HG03135 (cell line): ENCODE measurements at regions not wholly inside any gene's neighbourhood (a gene's known extent, or its start where the extent isn't known, plus 50 kb on each side); places are given as distances from the start of the nearest gene placed in this dataset.

ENCODE experiments used
- ATAC-seq: cut with Tn5 transposase; IDR thresholded peaks from one replicate; pipeline ENCODE4 v1.9.1; 2021; ENCODE audit warnings: mild to moderate bottlenecking, moderate library complexity; ENCODE audit not compliant: unreplicated experiment

DNA sequence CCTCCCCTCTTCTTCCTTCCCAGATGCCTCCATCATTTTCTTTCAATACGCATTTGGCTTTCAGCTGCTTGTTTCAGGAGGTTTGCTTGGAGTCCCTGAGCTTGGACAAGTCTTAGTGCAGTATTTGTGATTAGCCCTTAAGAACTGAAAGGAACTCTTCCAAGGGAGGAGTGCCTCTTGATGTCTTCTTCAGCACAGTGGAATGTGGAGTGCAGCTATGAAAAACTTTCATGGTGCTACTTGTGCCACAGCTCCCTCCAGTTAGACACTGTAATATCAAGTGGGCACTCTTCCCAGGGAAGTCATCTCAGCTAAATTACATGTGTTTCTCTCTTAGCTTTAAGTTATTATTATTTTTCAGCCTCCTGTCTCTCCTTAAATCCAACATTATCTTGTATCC is 173.1 kb downstream of the NECTIN3 start:
- ATAC-seq: no peak

DNA sequence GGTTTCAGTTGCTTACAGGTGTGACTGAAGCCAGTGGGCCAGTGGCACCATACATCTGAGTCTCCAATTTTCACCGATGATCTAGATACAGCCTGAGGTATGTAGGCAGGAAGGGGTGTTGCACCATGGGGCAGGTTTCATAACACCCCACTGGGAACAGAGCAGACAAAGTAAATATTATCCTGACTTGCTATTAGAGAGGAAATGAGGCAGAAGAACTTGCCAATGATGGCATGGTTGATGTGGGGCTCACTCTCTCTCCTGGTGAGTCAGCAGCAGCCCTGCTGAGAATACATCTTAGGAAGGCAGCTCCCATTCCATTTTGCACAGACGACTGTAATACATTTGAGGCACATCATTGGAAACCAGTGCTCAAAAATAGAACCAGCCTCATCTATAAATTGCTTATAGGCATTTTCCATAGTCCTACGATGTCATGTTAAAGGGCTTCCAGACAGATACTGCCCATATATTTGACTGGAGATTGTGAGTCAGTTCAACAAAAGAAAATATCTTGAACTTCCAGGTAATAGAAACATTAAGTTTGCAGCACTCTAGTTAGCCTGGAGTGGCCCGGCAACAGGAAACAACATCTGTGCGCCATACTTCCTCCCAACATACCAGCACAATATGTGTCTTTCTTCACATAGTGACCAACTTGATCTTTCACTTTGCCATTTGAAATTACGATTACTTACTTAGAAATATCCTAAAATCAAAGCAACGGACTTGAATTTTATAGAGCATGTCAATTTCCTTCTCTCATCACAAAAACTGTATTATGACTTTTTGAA is 175.5 kb downstream of the NECTIN3 start:
- ATAC-seq: no peak

GRCh38 chr3:111248406-111248805 is 176.8 kb downstream of the NECTIN3 start:
- no peak for ATAC-seq

DNA sequence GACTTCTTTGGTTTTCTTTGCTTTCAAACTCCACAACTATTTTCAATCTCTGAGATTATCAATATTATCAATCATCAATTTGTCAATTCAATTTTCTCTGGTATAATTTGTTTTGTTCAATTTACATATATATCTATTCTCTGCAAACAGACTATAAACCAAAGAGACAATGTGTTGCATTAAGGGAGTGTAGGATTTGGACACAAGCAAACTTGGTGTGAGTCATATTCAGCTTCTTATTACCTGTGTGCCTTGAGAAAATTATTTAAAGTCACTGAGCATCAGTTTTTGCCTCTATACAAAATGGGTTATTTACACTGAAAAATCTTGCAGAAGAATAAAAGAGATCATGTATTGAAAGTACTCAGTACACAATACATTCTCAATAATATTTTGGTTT is 177.8 kb downstream of the NECTIN3 start:
- ATAC-seq: no peak

DNA sequence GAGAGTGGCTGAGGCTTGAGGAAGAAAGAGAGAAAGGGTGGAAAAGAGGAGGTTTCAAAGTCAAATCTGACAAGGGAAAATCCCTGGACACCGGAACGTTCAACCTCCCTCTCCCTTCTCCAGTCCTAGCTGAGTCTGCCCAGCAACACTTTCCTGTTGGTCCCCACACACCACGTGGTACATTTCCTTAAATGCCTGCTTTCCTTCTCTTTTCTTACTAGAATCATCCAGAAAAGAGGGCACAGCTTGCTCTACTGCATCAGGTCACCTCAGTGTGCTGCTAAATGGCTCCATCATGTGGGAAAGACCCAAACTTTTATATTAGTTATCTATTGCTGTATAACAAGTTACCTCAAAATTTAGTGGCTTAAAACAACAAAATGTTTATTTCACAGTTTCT is 181.2 kb downstream of the NECTIN3 start:
- no peak for ATAC-seq

DNA sequence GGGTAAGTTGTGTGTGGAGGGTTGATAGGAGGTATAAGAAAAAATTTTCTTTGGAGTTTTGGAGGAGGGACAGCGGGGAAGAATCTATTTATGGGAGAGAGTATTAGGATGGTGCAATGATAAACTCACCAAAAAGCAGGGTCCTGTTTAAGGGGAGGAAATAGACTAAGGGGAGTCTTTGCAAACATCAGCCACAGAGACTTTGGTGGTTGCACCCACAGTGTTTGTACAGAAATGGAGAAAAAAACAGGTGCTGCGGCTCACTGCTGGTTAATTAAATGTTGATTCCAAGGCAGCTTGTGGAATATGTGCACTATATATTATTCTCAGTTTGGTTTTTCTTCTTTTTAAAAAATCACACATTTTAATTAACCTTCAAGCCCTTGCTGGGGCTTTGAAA is 182.1 kb downstream of the NECTIN3 start:
- no peak for ATAC-seq

DNA sequence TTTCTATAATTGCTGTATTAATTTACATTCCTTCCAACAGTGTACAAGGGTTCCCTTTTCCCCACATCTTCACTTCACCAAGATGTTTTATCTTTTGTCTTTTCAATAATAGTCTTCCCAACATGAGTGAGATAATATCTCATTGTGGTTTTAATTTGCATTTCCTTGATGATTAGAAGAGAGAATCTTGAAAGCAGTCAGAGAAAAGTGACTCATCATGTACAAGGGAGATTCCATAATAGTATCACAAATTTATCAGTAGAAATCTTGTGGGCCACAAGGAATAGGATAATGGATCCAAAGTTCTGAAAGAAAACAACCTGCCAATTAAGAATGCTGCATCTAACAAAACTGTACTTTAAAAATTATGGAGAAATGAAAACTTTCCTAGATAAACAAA is 189.3 kb downstream of the NECTIN3 start:
- no peak for ATAC-seq

DNA sequence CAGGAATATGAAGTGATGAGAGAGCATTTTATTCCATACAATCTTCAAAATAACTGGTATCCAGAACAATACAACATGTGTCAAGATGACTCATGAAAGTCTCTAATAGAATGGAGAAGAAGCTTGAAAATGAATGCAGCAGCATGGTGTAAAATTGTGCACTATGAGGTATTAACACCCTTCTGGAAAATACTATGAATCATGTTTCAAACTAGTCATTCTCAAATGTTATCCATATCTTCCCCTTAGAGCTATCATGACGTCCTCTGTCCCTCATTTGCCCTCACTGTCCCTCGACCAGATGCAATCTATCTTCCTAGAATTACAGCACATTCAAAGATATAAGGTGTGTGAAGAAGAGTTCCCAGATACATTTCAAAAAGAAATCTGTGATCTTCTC is 198.2 kb downstream of the NECTIN3 start:
- ATAC-seq: no peak

- ATAC-seq: no peak
These were observed 205.6 kb downstream of the NECTIN3 start for GRCh38 chr3:111277226-111277625.

- no peak for ATAC-seq
These were observed 207.3 kb downstream of the NECTIN3 start for GRCh38 chr3:111278959-111279358.

- ATAC-seq: no peak
These were observed 210.4 kb downstream of the NECTIN3 start for GRCh38 chr3:111282024-111282423.

DNA sequence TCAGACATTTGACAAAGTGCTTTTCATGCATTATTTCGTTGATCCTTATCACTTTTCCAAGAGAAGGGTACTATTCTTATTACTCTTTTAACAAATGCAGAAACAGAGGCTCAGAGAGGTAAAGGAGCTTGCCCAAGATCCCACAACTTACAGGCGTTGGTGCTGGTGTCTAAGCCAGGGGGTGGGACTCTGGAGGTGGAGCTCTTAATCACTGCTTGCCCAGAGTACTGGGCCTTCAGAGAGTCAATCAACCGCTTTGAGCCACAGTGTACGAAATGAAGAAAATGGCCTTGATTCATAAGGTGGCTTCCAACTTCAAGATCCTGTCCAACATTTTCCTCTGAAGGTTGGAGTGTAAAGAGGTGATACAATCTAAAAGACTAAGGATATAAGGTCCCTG is 211.5 kb downstream of the NECTIN3 start:
- no peak for ATAC-seq

- ATAC-seq: no peak
These were observed 213.0 kb downstream of the NECTIN3 start for GRCh38 chr3:111284503-111285183.

GRCh38 chr3:111285184-111285538 is 213.5 kb downstream of the NECTIN3 start:
- ATAC-seq: no peak

DNA sequence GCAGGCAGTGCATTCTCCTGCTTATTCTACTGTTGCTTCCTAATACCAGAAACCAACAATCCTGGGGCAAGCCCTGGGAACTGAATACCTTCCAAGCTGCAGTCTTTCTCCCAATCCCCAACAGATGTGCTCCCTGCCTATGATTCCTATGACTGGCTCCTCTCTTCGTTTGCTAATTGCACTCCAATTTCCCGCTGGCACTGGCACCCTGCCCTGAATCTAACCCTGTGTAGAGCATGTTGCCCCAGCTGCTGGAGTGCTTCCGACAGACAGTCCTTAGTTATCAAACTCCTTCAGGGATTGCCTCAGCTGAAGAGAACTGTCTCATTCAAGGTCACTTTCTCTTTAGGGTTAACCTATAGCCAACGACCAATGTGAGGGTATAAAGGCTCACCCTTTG is 214.1 kb downstream of the NECTIN3 start:
- ATAC-seq: no peak

GRCh38 chr3:111286746-111287145 is 215.1 kb downstream of the NECTIN3 start:
- no peak for ATAC-seq

- no peak for ATAC-seq
These were observed 220.5 kb downstream of the NECTIN3 start for GRCh38 chr3:111292117-111292516.

DNA sequence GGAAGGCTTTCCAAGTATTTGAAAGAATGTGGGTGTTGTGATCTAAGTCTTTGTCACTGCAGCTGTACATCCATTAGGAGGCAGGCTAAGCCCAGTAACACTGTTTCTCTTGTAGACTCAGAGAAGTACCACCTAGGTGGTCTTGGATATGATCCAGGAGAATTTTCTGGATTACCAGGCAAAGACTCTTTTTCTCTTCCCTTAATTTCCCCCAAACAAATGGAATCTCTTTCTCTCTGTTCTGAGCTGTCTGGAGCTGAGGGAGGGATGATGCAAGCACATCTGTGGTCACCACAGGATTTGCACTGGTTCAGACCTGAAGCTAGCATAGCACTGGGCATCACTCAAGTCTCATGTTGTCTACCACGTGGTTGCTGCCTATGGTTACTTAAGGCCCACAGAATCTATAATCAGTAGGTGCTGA is 227.6 kb downstream of the NECTIN3 start:
- ATAC-seq: no peak

DNA sequence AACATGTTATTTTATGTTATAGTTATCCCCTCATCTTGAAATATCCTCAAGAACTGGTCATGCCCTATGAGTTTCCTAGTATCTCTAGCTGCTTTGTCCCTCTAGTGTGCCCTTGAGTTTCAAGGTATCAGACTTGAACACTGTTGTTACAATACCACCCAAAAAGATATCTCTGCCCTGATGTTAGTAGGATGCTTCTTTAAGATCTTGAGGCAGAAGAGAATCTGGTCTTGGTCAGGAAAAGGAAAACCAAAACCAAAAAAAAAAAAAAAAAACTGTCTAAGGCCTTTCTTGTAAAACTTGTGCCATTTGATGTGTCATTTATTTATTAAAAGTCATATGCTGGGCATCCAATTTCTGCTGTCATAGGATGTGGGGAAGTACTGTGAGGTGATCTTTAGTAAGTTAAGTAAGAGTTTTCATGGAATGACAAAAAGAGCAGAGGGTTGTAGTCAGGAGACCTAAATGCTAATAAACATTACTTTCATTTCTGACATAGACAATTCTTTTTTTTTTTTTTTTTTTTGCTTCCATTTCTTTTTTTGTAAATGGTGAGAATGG is 229.7 kb downstream of the NECTIN3 start:
- ATAC-seq: no peak

DNA sequence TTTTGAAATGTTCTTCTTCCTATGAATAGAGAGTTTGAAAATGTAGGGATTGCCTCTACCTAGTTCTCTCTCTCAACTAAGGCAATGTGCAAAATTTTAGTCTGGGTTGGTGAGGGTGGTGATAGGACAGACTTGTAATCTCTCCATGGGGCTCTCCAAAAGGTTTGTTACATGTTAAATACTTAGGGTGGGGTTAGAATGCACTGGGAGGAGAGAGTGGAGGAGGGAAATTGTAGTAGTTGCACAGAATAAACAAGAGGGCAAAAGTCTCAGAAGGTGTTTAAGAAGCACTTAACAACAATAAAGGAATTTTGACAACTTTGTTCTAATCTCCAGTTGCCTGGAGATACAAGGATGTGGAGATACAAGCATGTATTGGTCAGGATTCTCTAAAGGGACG is 230.4 kb downstream of the NECTIN3 start:
- ATAC-seq: no peak

GRCh38 chr3:111303760-111304159 is 232.1 kb downstream of the NECTIN3 start:
- ATAC-seq: no peak

DNA sequence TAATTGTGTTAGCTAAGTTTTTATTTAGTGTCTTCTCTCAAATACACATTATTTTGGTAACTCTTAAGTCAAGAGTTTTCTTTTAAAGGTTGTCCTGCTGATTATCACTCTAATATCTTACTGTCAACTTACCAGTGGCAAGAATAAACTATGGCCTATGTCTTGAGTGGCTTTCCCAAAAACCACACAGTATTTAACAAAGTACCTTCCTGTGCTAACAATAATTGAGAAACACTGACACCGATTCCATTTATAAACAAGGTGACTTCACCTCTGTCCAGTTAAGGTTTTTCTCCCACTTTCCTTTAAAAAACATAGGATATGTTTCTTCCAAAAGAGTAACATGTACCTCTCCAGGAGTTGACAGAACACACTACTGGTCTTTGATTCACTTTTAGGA is 234.3 kb upstream of the CD96 start:
- no peak for ATAC-seq
